CD4-positive, alpha-beta T cell treated with Interferon gamma for 1 hour (primary cell): ENCODE measurements at regions not wholly inside any gene's neighbourhood (a gene's known extent, or its start where the extent isn't known, plus 50 kb on each side); places are given as distances from the start of the nearest gene placed in this dataset.
"Not testable (repeated sequence)": the region's sequence is repeated elsewhere in the genome, so short reads cannot be mapped to it uniquely, and the experiment has no call there.

Experiments
- DNase-seq: peaks from one replicate; pipeline ENCODE4 v3.0.0-alpha.2; 2020

- no peak for DNase-seq
Observed at GRCh38 chr16:59586331-59586730, 852.2 kb upstream of the GOT2 start.

- DNase-seq = no peak
Observed at GRCh38 chr16:59574296-59574695, 840.2 kb upstream of the GOT2 start.

GRCh38 chr16:59573528-59574271 lies 839.6 kb upstream of the GOT2 start:
- DNase-seq = no peak

- no peak for DNase-seq
Observed at GRCh38 chr16:59567496-59567895, 833.4 kb upstream of the GOT2 start.

GRCh38 chr16:59566446-59566845 lies 832.3 kb upstream of the GOT2 start:
- no peak for DNase-seq

- DNase-seq = no peak
Observed at GRCh38 chr16:59558679-59559078, 824.6 kb upstream of the GOT2 start.

- DNase-seq = no peak
Observed at GRCh38 chr16:59552164-59552563, 818.0 kb upstream of the GOT2 start.

- no peak for DNase-seq
Observed at GRCh38 chr16:59545721-59546120, 811.6 kb upstream of the GOT2 start.

- no peak for DNase-seq
Observed at GRCh38 chr16:59543641-59544040, 809.5 kb upstream of the GOT2 start.

GRCh38 chr16:59540621-59541020 lies 806.5 kb upstream of the GOT2 start:
- DNase-seq = no peak

- DNase-seq = no peak
Observed at GRCh38 chr16:59535298-59535697, 801.2 kb upstream of the GOT2 start.

GRCh38 chr16:59527206-59527997 lies 793.3 kb upstream of the GOT2 start:
- DNase-seq = no peak

- DNase-seq = no peak
Observed at GRCh38 chr16:59522826-59523225, 788.7 kb upstream of the GOT2 start.

- DNase-seq = not testable (repeated sequence)
Observed at GRCh38 chr16:59518721-59519120, 784.6 kb upstream of the GOT2 start.

GRCh38 chr16:59514651-59515050 lies 780.5 kb upstream of the GOT2 start:
- no peak for DNase-seq

- DNase-seq = no peak
Observed at GRCh38 chr16:59510008-59510424, 775.9 kb upstream of the GOT2 start.

- no peak for DNase-seq
Observed at GRCh38 chr16:59500601-59501000, 766.5 kb upstream of the GOT2 start.

- DNase-seq = no peak
Observed at GRCh38 chr16:59487067-59487466, 753.0 kb upstream of the GOT2 start.

- no peak for DNase-seq
Observed at GRCh38 chr16:59484833-59485516, 750.9 kb upstream of the GOT2 start.

- no peak for DNase-seq
Observed at GRCh38 chr16:59478838-59479237, 744.7 kb upstream of the GOT2 start.

- no peak for DNase-seq
Observed at GRCh38 chr16:59470556-59470955, 736.4 kb upstream of the GOT2 start.

GRCh38 chr16:59469266-59469665 lies 735.1 kb upstream of the GOT2 start:
- DNase-seq = no peak

- DNase-seq = no peak
Observed at GRCh38 chr16:59463776-59464175, 729.7 kb upstream of the GOT2 start.

GRCh38 chr16:59459806-59460205 lies 725.7 kb upstream of the GOT2 start:
- DNase-seq = no peak
